B cell (primary cell): ENCODE measurements at regions not wholly inside any gene's neighbourhood (a gene's known extent, or its start where the extent isn't known, plus 50 kb on each side); places are given as distances from the start of the nearest gene placed in this dataset.

ENCODE experiments used
- CTCF ChIP-seq: fragments of 200-600 bp; IDR thresholded peaks from one replicate; pipeline ENCODE4 v1.8.0; 2022; ENCODE audit warnings: antibody characterized with exemption, mild to moderate bottlenecking
- EZH2 ChIP-seq: IDR thresholded peaks from 2 replicates; pipeline ENCODE4 v1.6.1; 2012; ENCODE audit warnings: borderline replicate concordance, low read depth, mild to moderate bottlenecking, moderate library complexity, low read length; ENCODE audit not compliant: insufficient read depth, poor library complexity, severe bottlenecking

- TF ChIP-seq CTCF (peak; percentile 57), EZH2 (no peak)
Measured at GRCh38 chr2:237154082-237154638, 68.5 kb downstream of the COPS8 start.
